GM19240 (cell line): ENCODE measurements at regions not wholly inside any gene's neighbourhood (a gene's known extent, or its start where the extent isn't known, plus 50 kb on each side); places are given as distances from the start of the nearest gene placed in this dataset.

Source experiments
- DNase-seq: peaks from one replicate; pipeline ENCODE4 v3.0.0; 2011; ENCODE audit warnings: low spot score; ENCODE audit not compliant: insufficient read length

DNA sequence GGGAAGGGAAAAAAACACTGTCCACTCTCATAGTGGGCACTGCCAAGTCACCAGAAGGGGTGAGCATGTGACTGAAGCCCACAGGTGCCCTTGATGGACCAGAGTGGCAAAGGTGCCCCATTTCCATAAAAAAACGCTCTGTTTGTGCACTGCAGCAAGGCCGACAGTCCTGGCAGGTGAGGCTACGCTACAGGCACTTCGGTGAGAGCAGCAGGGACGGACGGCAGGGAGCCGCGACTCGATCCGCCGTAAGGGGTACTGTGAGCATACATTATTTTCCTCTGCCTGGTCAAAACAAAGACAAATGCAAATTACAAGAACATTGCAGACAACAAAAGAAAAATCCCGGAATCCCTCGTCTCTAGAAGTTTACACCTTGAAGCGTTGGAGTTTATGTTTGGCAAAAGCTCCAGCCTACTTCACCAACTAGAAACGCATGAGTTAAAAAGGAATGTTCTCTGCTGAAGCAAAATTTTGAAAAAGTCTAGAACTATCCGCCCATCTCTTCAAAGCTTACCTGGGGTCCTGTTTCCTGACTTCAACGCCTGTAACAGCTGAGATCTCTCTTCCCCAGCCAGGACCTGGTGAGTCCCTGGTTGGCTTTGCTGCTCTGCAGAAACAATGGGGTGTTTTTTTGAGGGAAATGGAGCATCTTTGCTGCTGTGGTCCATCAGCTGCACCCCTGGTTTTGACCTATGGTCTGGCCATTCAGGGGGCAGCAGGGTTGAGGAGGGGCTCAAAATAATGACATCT lies 52.9 kb upstream of the RFLNA start:
- DNase-seq: no peak

DNA sequence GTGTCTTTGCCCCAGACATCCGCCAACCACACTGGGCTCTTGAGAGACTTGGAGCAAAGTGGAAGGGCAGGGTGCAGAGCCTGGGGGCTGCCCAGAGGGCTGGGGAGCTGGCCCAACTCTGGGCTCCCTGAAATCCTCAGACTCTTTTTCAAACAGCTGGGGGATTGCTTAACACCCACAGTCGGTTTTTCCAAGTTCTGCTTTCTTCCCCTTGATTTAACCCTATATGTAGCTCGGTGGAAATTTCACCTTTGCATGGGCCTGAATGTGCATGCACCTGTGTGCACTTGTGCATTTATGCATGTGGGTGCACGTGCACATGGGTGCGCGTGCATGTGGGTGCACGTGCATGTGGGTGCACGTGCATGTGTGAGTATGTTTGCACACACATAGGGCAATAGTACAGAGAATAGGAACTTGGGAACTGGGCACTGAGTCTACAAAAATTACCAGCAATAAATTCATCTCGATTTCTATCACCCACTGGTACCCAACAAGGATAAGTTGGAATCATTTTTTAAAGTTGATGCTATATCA lies 52.3 kb upstream of the RFLNA start:
- no peak for DNase-seq

DNA sequence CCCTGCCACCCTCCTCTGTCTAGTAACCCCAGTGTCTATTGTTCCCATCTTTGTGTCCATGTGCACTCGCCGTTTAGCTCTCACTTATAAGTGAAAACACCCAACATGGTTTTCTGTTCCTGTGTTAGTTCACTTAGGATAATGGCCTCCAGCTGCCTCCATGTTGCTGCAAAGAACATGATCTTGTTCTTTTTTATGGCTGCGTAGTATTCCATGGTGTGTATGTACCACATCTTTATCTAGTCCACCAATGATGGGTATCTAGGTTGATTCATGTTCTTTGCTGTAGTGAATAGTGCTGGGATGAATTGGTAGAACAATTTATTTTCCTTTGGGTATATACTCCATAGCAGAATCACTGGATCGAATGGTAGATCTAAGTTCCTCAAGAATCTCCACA lies 51.0 kb upstream of the RFLNA start:
- no peak for DNase-seq
